Ascending aorta (tissue), 2 donors: ENCODE measurements at regions not wholly inside any gene's neighbourhood (a gene's known extent, or its start where the extent isn't known, plus 50 kb on each side); places are given as distances from the start of the nearest gene placed in this dataset.

Experiments used
- DNase-seq, 2 donors: peaks; one replicate each; pipeline ENCODE4 v3.0.0-alpha.2; 2019; ENCODE audit warnings: low spot score in 2 of 2
- H3K27ac ChIP-seq, 2 donors: fragments of 200-600 bp; sonication (generic); one replicate each; pipeline ENCODE4 v1.5.1; 2016 to 2017; ENCODE audit warnings: mild to moderate bottlenecking in 1 of 2
- H3K27me3 ChIP-seq: fragments of 200-600 bp; sonication (generic); one replicate; pipeline ENCODE4 v1.5.1; 2017
- H3K36me3 ChIP-seq, 2 donors: fragments of 200-600 bp; sonication (generic); one replicate each; pipeline ENCODE4 v1.5.1; 2016
- H3K4me1 ChIP-seq, 2 donors: fragments of 200-600 bp; sonication (generic); one replicate each; pipeline ENCODE4 v1.5.1; 2016 to 2017; ENCODE audit warnings: mild to moderate bottlenecking in 1 of 2
- H3K4me3 ChIP-seq, 2 donors: fragments of 200-600 bp; sonication (generic); one replicate each; pipeline ENCODE4 v1.5.1; 2016 to 2017; ENCODE audit warnings: mild to moderate bottlenecking in 1 of 2
- H3K9me3 ChIP-seq, 2 donors: fragments of 200-600 bp; sonication (generic); one replicate each; pipeline ENCODE4 v1.5.1; 2016
- intact Hi-C: fragments of 100-400 bp; cut with DNase I; formaldehyde crosslinking; loops from one replicate; pipeline ENCODE4 v1.15.1; 2023
- TF ChIP-seq, protein P1 (sequence below), 3 experiments: fragments of 200-600 bp in 2 of 3; fragments of 450-650 bp in 1 of 3; sonication (generic) in 2 of 3; IDR thresholded peaks; one replicate each; pipeline ENCODE4 v1.5.1; 2016 to 2019; ENCODE audit warnings: antibody characterized with exemption in 3 of 3, mild to moderate bottlenecking in 1 of 3, moderate library complexity in 1 of 3

DNA sequence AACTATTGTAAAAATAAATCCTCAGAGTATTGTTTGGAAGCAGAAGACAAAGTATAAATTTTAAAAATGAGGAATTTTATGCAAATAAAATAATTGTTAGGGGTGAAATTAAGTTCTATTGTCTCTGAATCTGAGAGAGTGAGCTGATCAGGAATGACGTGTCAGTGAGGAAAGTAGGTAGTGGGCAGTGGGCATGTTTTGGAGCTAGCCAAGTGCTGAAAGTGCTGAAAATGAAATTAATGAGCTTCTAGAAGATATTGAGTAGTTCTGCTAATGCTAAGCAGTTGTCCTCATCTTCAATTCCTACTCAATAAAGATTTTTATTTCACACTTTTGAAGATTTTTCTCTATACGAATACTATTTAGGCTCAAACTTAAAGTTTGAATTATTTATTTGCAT, 1167.8 kb upstream of the PCDH20 start:
- H3K27ac ChIP-seq = no peak overlapping the region
- H3K4me3 ChIP-seq = no peak overlapping the region
- DNase-seq = no peak
- no peaks in the 10 kb centered on the region for H3K4me1 ChIP-seq
- H3K9me3 ChIP-seq = no peaks in the 10 kb centered on the region
- H3K36me3 ChIP-seq = no peaks in the 10 kb centered on the region
- intact Hi-C loops = no loop called here
- TF ChIP-seq, protein P1, sequence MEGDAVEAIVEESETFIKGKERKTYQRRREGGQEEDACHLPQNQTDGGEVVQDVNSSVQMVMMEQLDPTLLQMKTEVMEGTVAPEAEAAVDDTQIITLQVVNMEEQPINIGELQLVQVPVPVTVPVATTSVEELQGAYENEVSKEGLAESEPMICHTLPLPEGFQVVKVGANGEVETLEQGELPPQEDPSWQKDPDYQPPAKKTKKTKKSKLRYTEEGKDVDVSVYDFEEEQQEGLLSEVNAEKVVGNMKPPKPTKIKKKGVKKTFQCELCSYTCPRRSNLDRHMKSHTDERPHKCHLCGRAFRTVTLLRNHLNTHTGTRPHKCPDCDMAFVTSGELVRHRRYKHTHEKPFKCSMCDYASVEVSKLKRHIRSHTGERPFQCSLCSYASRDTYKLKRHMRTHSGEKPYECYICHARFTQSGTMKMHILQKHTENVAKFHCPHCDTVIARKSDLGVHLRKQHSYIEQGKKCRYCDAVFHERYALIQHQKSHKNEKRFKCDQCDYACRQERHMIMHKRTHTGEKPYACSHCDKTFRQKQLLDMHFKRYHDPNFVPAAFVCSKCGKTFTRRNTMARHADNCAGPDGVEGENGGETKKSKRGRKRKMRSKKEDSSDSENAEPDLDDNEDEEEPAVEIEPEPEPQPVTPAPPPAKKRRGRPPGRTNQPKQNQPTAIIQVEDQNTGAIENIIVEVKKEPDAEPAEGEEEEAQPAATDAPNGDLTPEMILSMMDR (IDR thresholded peaks at IDR 0.05) = no peak
- H3K27me3 ChIP-seq = no peaks in the 10 kb centered on the region

DNA sequence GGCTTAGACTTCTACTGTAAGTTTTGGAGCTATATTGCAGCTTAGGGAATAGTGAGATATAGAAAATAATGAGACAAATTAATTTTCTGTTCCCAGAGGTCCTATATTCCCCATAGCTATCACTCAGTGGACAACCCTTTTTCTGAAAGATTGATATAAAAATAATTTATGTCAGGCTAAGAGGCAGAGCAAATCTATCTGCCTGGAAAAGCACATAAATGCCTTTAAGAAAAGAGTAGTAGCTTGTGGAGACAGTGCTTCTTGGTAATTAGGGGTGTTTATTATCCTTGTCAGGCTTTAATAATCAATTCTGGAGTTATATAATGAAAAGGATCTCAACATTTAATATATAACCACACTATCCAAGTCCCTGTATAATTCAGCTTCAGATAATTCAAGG, 1162.8 kb upstream of the PCDH20 start:
- intact Hi-C loops = no loop called here
- TF ChIP-seq, protein P1 (IDR thresholded peaks at IDR 0.05) = no peak
- H3K9me3 ChIP-seq = no peaks in the 10 kb centered on the region
- H3K4me3 ChIP-seq = no peak overlapping the region
- H3K27me3 ChIP-seq = no peaks in the 10 kb centered on the region
- DNase-seq = no peak
- no peaks in the 10 kb centered on the region for H3K4me1 ChIP-seq
- no peak overlapping the region for H3K27ac ChIP-seq
- no peaks in the 10 kb centered on the region for H3K36me3 ChIP-seq

DNA sequence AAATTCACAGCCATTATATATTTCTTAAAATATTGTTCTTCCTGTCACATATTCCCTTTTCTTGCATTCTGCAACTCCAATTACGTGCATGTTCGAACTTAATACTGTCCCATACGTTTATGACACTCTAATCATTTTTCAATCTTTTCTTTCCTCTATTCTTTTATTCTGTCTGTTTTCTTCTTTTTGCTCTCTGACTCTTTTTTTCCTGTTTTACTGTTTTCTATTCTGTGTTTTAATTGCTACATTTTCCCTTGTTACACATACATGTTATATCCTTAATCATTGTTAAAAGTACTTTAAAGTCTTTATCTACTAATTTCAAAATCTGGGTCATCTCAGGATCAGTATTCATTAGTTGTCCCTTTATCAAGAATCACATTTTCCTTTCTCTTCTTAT, 1149.1 kb upstream of the PCDH20 start:
- no peak overlapping the region for H3K27ac ChIP-seq
- TF ChIP-seq, protein P1 (IDR thresholded peaks at IDR 0.05) = no peak
- H3K4me3 ChIP-seq = no peak overlapping the region
- no peaks in the 10 kb centered on the region for H3K27me3 ChIP-seq
- H3K9me3 ChIP-seq = no peaks in the 10 kb centered on the region
- DNase-seq = no peak
- H3K4me1 ChIP-seq = no peaks in the 10 kb centered on the region
- H3K36me3 ChIP-seq = no peaks in the 10 kb centered on the region
- intact Hi-C loops = no loop called here

DNA sequence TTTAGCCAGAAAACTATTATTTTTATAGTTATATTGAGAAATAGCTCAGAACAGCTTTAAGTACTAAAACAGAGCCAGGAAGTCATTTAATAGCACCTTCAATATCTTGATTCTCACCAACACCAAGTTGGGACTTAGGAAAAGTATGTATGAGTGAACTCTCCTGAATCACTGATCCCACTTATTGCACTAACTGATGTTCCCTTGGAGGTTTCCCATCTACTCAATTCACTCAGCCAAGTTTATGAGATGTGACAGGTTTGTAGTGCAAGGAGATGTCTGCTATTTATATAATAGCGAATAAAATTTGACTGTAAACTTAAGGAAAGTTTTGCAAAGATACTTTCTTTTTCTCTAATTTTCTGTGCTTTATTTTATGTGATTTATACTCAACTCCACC, 1147.6 kb upstream of the PCDH20 start:
- H3K4me1 ChIP-seq = no peaks in the 10 kb centered on the region
- H3K4me3 ChIP-seq = no peak overlapping the region
- H3K27me3 ChIP-seq = no peaks in the 10 kb centered on the region
- TF ChIP-seq, protein P1 (IDR thresholded peaks at IDR 0.05) = no peak
- no peaks in the 10 kb centered on the region for H3K36me3 ChIP-seq
- intact Hi-C loops = no loop called here
- no peak for DNase-seq
- H3K27ac ChIP-seq = no peak overlapping the region
- H3K9me3 ChIP-seq = no peaks in the 10 kb centered on the region

DNA sequence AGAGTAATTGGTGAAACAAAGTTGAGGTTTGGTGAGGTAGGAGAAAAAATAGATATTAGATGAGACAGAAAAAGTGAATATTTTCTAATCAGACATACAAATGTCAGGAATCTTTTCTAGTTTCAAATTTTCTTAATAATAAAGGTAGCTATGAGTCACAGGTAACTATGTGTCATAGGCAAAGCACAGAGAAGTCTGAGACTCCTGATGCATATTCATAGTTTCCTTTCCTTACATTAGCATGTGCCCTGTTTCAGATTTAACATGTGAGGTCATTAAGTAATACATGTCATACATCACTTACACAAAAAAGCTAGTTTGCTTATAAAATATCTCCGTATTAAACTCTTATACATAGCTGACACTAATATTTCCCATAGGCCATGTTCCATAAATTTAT, 1141.3 kb upstream of the PCDH20 start:
- intact Hi-C loops = no loop called here
- no peak overlapping the region for H3K27ac ChIP-seq
- no peak for DNase-seq
- no peak overlapping the region for H3K4me3 ChIP-seq
- no peaks in the 10 kb centered on the region for H3K4me1 ChIP-seq
- H3K36me3 ChIP-seq = no peaks in the 10 kb centered on the region
- H3K27me3 ChIP-seq = no peaks in the 10 kb centered on the region
- no peaks in the 10 kb centered on the region for H3K9me3 ChIP-seq
- TF ChIP-seq, protein P1 (IDR thresholded peaks at IDR 0.05) = no peak

DNA sequence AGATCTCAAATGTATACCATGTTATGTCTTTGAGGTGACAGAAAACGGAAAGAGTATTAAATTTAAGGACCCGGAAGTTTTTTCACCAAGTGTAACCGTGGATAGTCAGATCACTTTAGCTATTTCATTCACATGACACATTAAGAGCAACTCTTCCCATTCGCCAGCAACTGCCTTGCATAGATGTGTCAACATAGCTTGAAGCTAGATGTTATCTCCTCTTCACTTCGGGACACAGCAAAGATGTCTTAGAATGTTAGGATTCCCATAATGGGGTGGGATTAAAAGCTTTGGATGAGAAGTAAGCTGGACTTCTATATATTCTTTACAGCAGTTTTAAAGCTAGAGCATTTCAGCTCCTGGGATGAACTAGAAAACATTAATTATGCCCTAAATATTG, 1135.9 kb upstream of the PCDH20 start:
- no peaks in the 10 kb centered on the region for H3K4me1 ChIP-seq
- TF ChIP-seq, protein P1 (IDR thresholded peaks at IDR 0.05) = no peak
- no peak for DNase-seq
- no peaks in the 10 kb centered on the region for H3K36me3 ChIP-seq
- intact Hi-C loops = no loop called here
- no peaks in the 10 kb centered on the region for H3K9me3 ChIP-seq
- H3K27ac ChIP-seq = no peak overlapping the region
- H3K4me3 ChIP-seq = no peak overlapping the region
- no peaks in the 10 kb centered on the region for H3K27me3 ChIP-seq
